Parathyroid adenoma (tissue), 2 donors: ENCODE measurements at regions not wholly inside any gene's neighbourhood (a gene's known extent, or its start where the extent isn't known, plus 50 kb on each side); places are given as distances from the start of the nearest gene placed in this dataset.

Source experiments
- H2AFZ ChIP-seq: fragments of 300-600 bp; sonication (generic); one replicate; pipeline ENCODE4 v1.7.0; 2017; ENCODE audit warnings: antibody characterized with exemption, mild to moderate bottlenecking
- H3K27ac ChIP-seq: fragments of 300-600 bp; sonication (generic); one replicate; pipeline ENCODE4 v1.7.0; 2017
- H3K27me3 ChIP-seq: fragments of 300-600 bp; sonication (generic); one replicate; pipeline ENCODE4 v1.7.0; 2017; ENCODE audit warnings: low read length; ENCODE audit not compliant: control insufficient read depth, insufficient read depth
- H3K36me3 ChIP-seq: fragments of 300-600 bp; sonication (generic); one replicate; pipeline ENCODE4 v1.7.0; 2017; ENCODE audit warnings: low read length; ENCODE audit not compliant: control insufficient read depth, insufficient read depth
- H3K4me1 ChIP-seq: fragments of 300-600 bp; sonication (generic); one replicate; pipeline ENCODE4 v1.7.0; 2017; ENCODE audit warnings: control low read depth
- H3K4me2 ChIP-seq: fragments of 300-600 bp; sonication (generic); one replicate; pipeline ENCODE4 v1.7.0; 2017; ENCODE audit warnings: low read length
- H3K4me3 ChIP-seq: fragments of 300-600 bp; sonication (generic); one replicate; pipeline ENCODE4 v1.7.0; 2017; ENCODE audit warnings: low read depth, low read length
- H3K79me2 ChIP-seq: fragments of 300-600 bp; sonication (generic); one replicate; pipeline ENCODE4 v1.7.0; 2017; ENCODE audit warnings: control low read depth
- H3K9ac ChIP-seq: fragments of 300-600 bp; sonication (generic); one replicate; pipeline ENCODE4 v1.7.0; 2017; ENCODE audit warnings: mild to moderate bottlenecking
- H3K9me3 ChIP-seq: fragments of 300-600 bp; sonication (generic); one replicate; pipeline ENCODE4 v1.7.0; 2017; ENCODE audit warnings: low read length; ENCODE audit not compliant: control insufficient read depth
- CTCF ChIP-seq: fragments of 300-600 bp; sonication (generic); IDR thresholded peaks from one replicate; pipeline ENCODE4 v1.7.0; 2017; ENCODE audit warnings: antibody characterized with exemption, mild to moderate bottlenecking
- donor health status: primary hyperparathyroidism.

GRCh38 chr9:82695704-82696103 is 367.2 kb downstream of the RASEF start:
- no peak for TF ChIP-seq CTCF
- Histone ChIP-seq H3K4me3 (no peak overlapping the region), H2AFZ (no peak overlapping the region), H3K4me1 (no peaks in the 10 kb centered on the region), H3K36me3 (no peaks in the 10 kb centered on the region), H3K79me2 (no peaks in the 10 kb centered on the region), H3K27ac (no peak overlapping the region), H3K9ac (no peak overlapping the region), H3K9me3 (no peaks in the 10 kb centered on the region), H3K4me2 (no peak overlapping the region), H3K27me3 (no peaks in the 10 kb centered on the region)

- Histone ChIP-seq H3K36me3 (no peaks in the 10 kb centered on the region), H3K79me2 (no peaks in the 10 kb centered on the region), H3K4me3 (no peak overlapping the region), H3K4me1 (no peaks in the 10 kb centered on the region), H3K9me3 (no peaks in the 10 kb centered on the region), H3K9ac (no peak overlapping the region), H3K27me3 (no peaks in the 10 kb centered on the region), H2AFZ (no peak overlapping the region), H3K4me2 (no peak overlapping the region), H3K27ac (no peak overlapping the region)
- TF ChIP-seq CTCF = no peak
These were observed 356.2 kb downstream of the RASEF start for GRCh38 chr9:82706786-82707185.

GRCh38 chr9:82716821-82717220 is 346.1 kb downstream of the RASEF start:
- Histone ChIP-seq H3K4me1 (no peaks in the 10 kb centered on the region), H3K79me2 (no peaks in the 10 kb centered on the region), H3K36me3 (no peaks in the 10 kb centered on the region), H2AFZ (no peak overlapping the region), H3K27me3 (no peaks in the 10 kb centered on the region), H3K4me2 (no peak overlapping the region), H3K27ac (no peak overlapping the region), H3K9ac (no peak overlapping the region), H3K9me3 (no peaks in the 10 kb centered on the region), H3K4me3 (no peak overlapping the region)
- no peak for TF ChIP-seq CTCF

GRCh38 chr9:82720515-82720914 is 342.4 kb downstream of the RASEF start:
- H3K9me3 ChIP-seq = no peaks in the 10 kb centered on the region
- H3K4me2 ChIP-seq = no peak overlapping the region
- TF ChIP-seq CTCF = no peak
- H3K27me3 ChIP-seq = no peaks in the 10 kb centered on the region
- H3K4me3 ChIP-seq = no peak overlapping the region
- H3K9ac ChIP-seq = no peak overlapping the region
- no peaks in the 10 kb centered on the region for H3K79me2 ChIP-seq
- no peaks in the 10 kb centered on the region for H3K36me3 ChIP-seq
- H3K27ac ChIP-seq = no peak overlapping the region
- H2AFZ ChIP-seq = no peak overlapping the region
- no peaks in the 10 kb centered on the region for H3K4me1 ChIP-seq

GRCh38 chr9:82721593-82721992 is 341.3 kb downstream of the RASEF start:
- no peak overlapping the region for H3K4me3 ChIP-seq
- no peak overlapping the region for H3K9ac ChIP-seq
- H3K4me2 ChIP-seq = no peak overlapping the region
- no peaks in the 10 kb centered on the region for H3K36me3 ChIP-seq
- no peaks in the 10 kb centered on the region for H3K27me3 ChIP-seq
- no peak overlapping the region for H2AFZ ChIP-seq
- no peaks in the 10 kb centered on the region for H3K79me2 ChIP-seq
- H3K4me1 ChIP-seq = no peaks in the 10 kb centered on the region
- H3K9me3 ChIP-seq = no peaks in the 10 kb centered on the region
- H3K27ac ChIP-seq = no peak overlapping the region
- no peak for TF ChIP-seq CTCF
